GM19025 (cell line): ENCODE measurements at regions not wholly inside any gene's neighbourhood (a gene's known extent, or its start where the extent isn't known, plus 50 kb on each side); places are given as distances from the start of the nearest gene placed in this dataset.
A peak's percentile ranks its signal among the peaks of the same experiment; 100 is the strongest.

Experiments
- ATAC-seq: cut with Tn5 transposase; IDR thresholded peaks from one replicate; pipeline ENCODE4 v1.9.1; 2021; ENCODE audit warnings: mild to moderate bottlenecking, low read depth, moderate library complexity; ENCODE audit not compliant: unreplicated experiment

GRCh38 chr4:142960867-142961644, 115.0 kb upstream of the INPP4B start:
- ATAC-seq = no peak

GRCh38 chr4:142961866-142962265, 115.8 kb upstream of the INPP4B start:
- peak; percentile 45 for ATAC-seq

- no peak for ATAC-seq
Measured at GRCh38 chr4:142974328-142974727, 128.2 kb upstream of the INPP4B start.

- no peak for ATAC-seq
Measured at GRCh38 chr4:142975618-142976017, 129.5 kb upstream of the INPP4B start.

- ATAC-seq = no peak
Measured at GRCh38 chr4:142976482-142976881, 130.4 kb upstream of the INPP4B start.

GRCh38 chr4:142977182-142977581, 131.1 kb upstream of the INPP4B start:
- no peak for ATAC-seq

GRCh38 chr4:142983065-142983464, 137.0 kb upstream of the INPP4B start:
- no peak for ATAC-seq

- no peak for ATAC-seq
Measured at GRCh38 chr4:142983589-142983988, 137.5 kb upstream of the INPP4B start.

GRCh38 chr4:142984871-142985585, 138.9 kb upstream of the INPP4B start:
- ATAC-seq = no peak

- ATAC-seq = no peak
Measured at GRCh38 chr4:143016171-143016570, 168.5 kb upstream of the USP38 start.

GRCh38 chr4:143017210-143017609, 167.5 kb upstream of the USP38 start:
- ATAC-seq = no peak

- no peak for ATAC-seq
Measured at GRCh38 chr4:143019351-143019750, 165.4 kb upstream of the USP38 start.

- peak; percentile 54 for ATAC-seq
Measured at GRCh38 chr4:143021384-143021783, 163.3 kb upstream of the USP38 start.

GRCh38 chr4:143023239-143023918, 161.3 kb upstream of the USP38 start:
- ATAC-seq = no peak

GRCh38 chr4:143025081-143025704, 159.5 kb upstream of the USP38 start:
- ATAC-seq = peak; percentile 48

GRCh38 chr4:143026459-143027170, 158.1 kb upstream of the USP38 start:
- no peak for ATAC-seq

GRCh38 chr4:143035661-143036060, 149.1 kb upstream of the USP38 start:
- ATAC-seq = no peak

- ATAC-seq = no peak
Measured at GRCh38 chr4:143036443-143036842, 148.3 kb upstream of the USP38 start.

GRCh38 chr4:143046454-143046853, 138.3 kb upstream of the USP38 start:
- no peak for ATAC-seq

- no peak for ATAC-seq
Measured at GRCh38 chr4:143046906-143047305, 137.8 kb upstream of the USP38 start.
